ENCODE measurements at regions not wholly inside any gene's neighbourhood (a gene's known extent, or its start where the extent isn't known, plus 50 kb on each side); places are given as distances from the start of the nearest gene placed in this dataset.

GRCh38 chr2:128416109-128416785, 97.6 kb upstream of the HS6ST1 start:
- DNase-seq: no peak

GRCh38 chr2:128416806-128417205, 98.1 kb upstream of the HS6ST1 start:
- DNase-seq: peak; percentile 39

DNA sequence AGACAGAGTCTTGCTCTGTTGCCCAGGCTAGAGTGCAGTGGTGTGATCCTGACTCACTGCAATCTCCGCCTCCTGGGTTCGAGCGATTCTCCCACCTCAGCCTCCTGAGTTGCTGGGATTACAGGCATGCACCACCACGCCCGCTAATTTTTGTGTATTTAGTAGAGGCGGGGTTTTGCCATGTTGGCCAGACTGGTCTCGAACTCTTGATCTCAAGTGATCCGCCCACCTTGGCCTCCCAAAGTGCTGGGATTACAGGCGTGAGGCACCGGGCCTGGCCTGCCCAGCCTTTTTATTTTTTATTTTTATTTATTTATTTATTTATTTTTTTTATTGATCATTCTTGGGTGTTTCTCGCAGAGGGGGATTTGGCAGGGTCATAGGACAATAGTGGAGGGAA, 98.6 kb upstream of the HS6ST1 start:
- DNase-seq: peak; percentile 30

DNA sequence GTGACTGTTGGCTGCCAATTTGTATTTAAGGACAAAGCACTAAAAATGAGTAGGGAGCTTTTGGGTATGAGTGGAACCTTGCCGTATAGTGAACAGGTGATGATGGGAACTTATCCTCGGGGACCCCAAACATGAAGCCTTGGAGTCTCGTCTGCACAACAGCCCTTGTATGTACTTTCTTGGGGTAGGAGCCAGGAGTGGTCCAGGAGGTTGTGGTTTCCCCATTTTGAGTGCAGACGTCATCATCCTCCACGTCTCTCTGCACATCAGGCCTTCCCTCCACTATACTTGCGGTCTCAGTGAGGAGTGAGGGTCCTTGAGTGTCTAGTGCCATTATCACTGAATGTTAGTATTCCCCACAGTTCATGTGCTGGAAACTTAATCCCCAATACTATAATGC, 101.5 kb upstream of the HS6ST1 start:
- no peak for DNase-seq

- DNase-seq: peak; percentile 22
Measured at GRCh38 chr2:128420776-128421175, 102.1 kb upstream of the HS6ST1 start.

GRCh38 chr2:128421286-128421685, 102.6 kb upstream of the HS6ST1 start:
- DNase-seq: no peak

DNA sequence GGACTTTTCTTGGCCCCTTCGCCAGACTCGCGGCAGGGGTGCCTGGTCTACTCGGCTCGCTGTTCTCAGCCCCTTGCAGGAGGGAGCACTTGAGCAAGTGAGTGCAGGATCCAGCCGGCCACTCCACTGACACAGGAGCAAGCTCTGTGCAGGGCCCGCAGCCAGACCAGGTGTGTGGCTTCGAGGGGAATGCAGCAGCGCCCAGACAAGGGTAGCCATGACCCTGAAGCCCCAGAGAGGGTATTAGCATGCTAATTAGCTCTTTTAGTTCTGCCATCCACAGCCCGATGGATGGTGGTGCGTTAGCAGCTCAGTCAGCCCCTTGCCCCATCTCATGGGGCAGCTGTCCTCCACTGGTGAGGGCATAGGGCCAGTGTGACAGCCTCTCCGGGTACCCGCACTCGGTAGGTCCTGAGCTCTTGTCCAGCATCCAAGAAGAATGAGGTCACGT, 103.2 kb upstream of the HS6ST1 start:
- DNase-seq: no peak

DNA sequence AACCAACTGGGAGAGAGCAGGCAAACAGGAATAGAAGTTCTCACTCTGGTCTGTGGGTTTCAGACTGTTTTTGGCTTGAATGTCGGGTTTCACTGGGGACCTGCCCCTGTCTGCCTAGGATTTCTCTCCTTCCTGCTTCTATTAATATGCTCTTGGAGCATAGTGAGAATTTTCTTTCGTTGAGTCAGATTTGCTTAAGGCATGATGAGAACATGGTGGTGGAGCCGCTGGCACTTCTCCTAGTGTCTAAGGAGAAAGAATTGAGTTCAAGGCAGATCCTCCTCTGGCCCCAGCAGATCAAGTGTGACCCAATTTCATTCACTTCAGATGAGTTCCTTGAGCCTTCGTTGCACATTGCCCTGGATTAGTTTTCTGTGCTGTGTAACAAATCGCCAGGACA, 103.9 kb upstream of the HS6ST1 start:
- DNase-seq: no peak

- no peak for DNase-seq
Measured at GRCh38 chr2:128423788-128424165, 105.1 kb upstream of the HS6ST1 start.

DNA sequence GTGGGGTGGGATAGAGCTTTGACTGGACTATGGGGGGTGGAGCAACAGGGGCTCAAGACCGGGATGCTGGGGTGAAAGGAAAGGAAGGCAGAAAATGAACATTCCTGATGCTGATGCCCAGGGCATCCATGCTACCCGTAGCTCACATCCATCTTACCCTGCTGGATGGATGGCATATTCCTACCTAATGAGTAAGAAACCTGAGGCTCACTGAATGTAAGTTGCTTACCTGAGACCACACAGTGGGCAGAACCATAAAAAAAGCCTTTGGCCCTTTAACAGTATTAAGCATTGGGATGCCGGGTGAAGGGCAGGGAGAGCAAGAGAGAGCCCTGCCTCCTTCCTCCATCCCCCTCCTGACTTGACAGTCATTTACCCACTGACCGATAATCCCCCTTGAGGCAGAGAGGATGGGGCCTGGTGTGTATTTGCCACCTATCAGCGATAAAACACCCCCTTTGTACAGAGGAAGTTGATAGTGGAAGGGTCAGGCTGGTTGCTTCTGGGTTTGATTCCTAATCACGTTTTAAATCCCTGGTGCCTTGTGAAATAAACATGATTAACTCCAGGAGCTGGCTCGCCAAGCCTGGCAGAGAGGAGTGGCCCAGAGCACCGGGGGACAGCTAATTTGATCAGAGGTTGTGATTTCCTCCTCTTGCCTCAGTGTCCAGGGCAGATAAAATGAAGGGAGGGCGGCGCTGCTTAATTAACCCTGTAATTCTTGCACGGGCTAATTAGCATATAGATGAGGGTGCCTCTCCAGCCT, 105.9 kb upstream of the HS6ST1 start:
- peak; percentile 18 for DNase-seq

GRCh38 chr2:128425216-128425615, 106.5 kb upstream of the HS6ST1 start:
- DNase-seq: peak; percentile 18

DNA sequence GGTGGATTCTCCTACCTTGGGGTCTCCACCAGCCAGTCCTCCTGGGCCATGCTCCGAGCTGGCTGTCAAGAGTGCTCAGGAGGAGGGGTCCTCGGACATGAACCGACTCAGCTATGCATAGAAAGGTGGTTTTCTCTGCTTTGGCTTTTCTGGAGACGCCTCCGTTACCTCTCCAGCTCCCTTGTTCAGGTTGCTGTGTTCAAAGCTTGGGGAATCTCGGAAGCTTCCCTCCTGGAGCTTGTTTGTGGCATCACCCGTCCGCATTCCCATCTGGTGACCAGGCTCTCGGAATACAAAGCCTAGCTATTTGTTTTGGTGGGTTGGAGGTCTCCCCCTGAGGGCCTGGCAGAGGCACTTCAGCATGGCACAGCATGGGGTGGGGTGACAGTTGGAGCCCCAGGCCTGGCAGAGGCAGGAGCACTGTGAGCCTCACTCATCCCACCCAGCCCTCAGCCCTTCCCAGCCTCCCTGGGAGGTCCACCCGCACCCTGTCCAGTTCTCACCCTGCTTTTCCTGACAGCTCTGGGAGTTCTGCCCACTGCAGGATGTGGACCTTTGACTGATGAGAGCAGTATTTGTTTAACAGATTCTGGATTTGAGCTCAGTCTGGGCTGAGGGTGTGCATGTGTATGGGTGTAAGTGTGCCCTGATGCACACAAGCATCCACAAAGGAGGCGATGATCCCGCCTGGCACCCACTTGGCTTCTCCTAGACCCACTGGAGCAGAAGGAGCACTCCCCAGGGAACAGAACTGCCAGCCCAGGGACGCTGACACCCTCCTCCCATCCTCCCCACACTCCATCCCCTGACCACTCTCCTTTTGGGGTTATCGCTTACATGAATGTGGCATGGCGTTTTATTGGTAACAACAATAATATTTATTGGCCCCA, 107.3 kb upstream of the HS6ST1 start:
- DNase-seq: peak; percentile 35

DNA sequence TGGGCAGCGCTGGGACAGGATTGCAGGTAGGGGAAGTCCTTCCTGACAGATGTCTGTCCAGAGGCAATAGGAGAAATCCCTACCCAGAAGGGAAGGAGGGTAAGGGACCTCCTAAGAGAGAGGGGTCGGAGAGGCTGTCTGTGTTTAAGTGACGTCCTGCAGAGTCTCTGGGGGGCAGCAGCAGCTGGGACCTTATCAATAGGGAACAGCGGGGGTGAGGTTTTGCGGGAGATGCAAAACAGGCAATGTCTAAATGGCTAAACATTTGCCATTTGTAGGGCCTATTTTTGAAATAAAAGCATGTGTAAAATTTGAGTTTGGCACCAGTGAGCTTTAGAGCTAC, 108.7 kb upstream of the HS6ST1 start:
- DNase-seq: no peak

- no peak for DNase-seq
Measured at GRCh38 chr2:128428415-128428814, 109.7 kb upstream of the HS6ST1 start.

GRCh38 chr2:128432423-128432822, 113.8 kb upstream of the HS6ST1 start:
- DNase-seq: no peak

GRCh38 chr2:128433911-128434550, 115.4 kb upstream of the HS6ST1 start:
- peak; percentile 23 for DNase-seq

DNA sequence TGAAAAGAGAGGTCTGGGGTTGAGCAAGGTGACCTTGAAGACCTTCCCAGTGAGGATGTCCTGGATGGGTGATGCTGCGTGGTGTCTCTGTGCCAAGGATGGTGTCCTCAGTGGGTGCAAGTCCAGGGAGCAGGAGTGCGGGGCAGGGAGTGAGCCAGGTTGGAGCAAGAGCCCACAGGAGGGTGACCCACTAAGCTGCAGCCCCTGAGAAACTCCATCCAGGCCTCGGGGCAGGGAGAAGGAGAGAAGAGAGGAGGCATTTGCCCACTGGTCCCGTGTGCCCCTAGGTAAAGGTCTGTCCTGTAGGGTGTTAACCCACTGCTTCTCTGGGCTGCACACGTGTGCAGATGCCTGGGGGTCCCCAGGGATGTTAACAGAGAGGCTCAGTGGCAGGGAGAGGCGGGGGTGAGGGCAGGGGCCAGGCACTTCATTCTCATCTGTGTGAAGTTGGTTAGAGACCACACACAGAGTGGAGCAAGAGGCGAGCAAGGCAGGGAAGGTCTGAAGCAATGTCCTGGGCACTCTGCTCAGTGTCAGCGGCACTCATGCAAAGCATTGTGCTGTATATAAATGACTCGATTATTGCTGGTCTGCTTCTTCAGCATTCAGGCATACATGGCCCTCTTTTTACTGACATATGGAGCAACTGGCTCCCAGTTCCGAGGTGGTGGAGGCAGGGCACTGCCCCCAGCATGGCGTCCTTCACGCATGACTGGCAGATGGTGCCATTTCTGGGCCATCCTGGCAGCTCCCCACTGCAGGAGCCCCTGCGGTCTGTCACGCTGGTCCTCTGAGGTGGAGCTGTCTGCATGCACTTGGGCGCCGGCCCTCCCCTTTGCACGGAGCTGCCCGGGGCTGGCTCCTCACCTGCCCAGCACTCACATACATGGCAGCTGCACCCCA, 117.2 kb upstream of the HS6ST1 start:
- DNase-seq: peak; percentile 37

DNA sequence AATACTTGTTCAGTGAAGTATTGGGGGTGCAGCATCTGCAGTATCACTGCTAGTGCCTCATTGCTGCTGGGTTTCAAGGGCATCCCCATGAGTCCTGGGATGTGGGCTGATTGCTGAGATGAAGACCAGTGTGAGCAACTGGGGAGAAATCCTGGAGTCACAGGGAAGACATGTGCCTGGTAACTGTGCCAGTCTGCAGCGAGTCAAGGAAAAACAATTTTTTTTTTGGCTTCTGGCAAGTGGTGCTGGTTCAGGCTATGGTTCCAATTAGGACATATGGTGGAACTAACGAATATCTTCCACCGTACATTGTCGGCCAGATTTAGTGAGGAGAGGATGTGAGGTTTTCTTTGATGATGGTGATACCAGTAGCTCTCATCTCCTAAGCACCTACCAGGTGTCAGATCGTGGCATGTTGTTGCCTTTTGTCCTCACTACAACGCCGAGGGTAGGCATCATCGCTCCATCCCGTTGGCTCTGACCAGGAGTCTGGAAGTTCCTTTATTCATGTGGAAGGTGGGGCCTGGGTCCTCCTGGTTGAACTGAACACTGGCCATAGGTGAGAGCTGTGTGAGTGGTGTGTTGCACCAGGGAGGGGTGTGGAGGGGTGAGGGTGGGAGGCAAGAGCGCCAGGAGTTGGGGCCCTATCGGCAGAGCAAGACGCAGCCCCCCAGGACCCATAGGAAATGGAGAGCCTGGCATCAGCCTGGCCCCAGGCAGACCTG, 118.0 kb upstream of the HS6ST1 start:
- no peak for DNase-seq

- DNase-seq: no peak
Measured at GRCh38 chr2:128437204-128437565, 118.5 kb upstream of the HS6ST1 start.

GRCh38 chr2:128438091-128438490, 119.4 kb upstream of the HS6ST1 start:
- peak; percentile 21 for DNase-seq

- peak; percentile 24 for DNase-seq
Measured at GRCh38 chr2:128438586-128438985, 119.9 kb upstream of the HS6ST1 start.
